Left ventricle myocardium superior (tissue), 1 donor: ENCODE measurements at regions not wholly inside any gene's neighbourhood (a gene's known extent, or its start where the extent isn't known, plus 50 kb on each side); places are given as distances from the start of the nearest gene placed in this dataset.

Experiments
- ATAC-seq: fragments of 200-7000 bp; cut with Tn5 transposase; one replicate; pipeline ENCODE4 v1.9.1; 2020; ENCODE audit warnings: mild to moderate bottlenecking, moderate library complexity
- DNase-seq: peaks from one replicate; pipeline ENCODE4 v3.0.0-alpha.2; 2020
- intact Hi-C: fragments of 100-400 bp; cut with micrococcal nuclease; formaldehyde crosslinking; loops from one replicate; pipeline ENCODE4 v1.11.0; 2022
- donor health status: DM: no; HTN: yes; CAD: no; lungs with severe emphysema.

- DNase-seq (no peak), ATAC-seq (no peak)
- intact Hi-C loops: no loop called here
These were observed 133.6 kb downstream of the C11orf91 start for GRCh38 chr11:33567004-33567403.

GRCh38 chr11:33564856-33565453, 135.7 kb downstream of the C11orf91 start:
- no peak for DNase-seq
- no peak for ATAC-seq
- intact Hi-C loops: no loop called here

- intact Hi-C loops: no loop called here
- ATAC-seq (no peak), DNase-seq (no peak)
These were observed 139.9 kb downstream of the C11orf91 start for GRCh38 chr11:33560729-33561128.

GRCh38 chr11:33559567-33559966, 141.1 kb downstream of the C11orf91 start:
- no peak for ATAC-seq
- intact Hi-C loops: no loop called here
- DNase-seq: no peak

- intact Hi-C loops: no loop called here
- no peak for DNase-seq
- ATAC-seq: no peak
These were observed 142.5 kb downstream of the C11orf91 start for GRCh38 chr11:33558097-33558496.

- ATAC-seq: no peak
- intact Hi-C loops: no loop called here
These were observed 143.4 kb downstream of the C11orf91 start for GRCh38 chr11:33557201-33557600.

GRCh38 chr11:33554219-33554618, 146.4 kb downstream of the C11orf91 start:
- intact Hi-C loops: no loop called here
- no peak for ATAC-seq
- DNase-seq: no peak

More at GRCh38 chr11:33557201-33557600, 143.4 kb downstream of the C11orf91 start:
- no peak for DNase-seq

GRCh38 chr11:33553486-33553885, 147.1 kb downstream of the C11orf91 start:
- ATAC-seq (no peak), DNase-seq (no peak)
- intact Hi-C loops: no loop called here

GRCh38 chr11:33552756-33553155, 147.9 kb downstream of the C11orf91 start:
- DNase-seq: no peak
- intact Hi-C loops: no loop called here

GRCh38 chr11:33551051-33551450, 149.6 kb downstream of the C11orf91 start:
- intact Hi-C loops: no loop called here
- no peak for ATAC-seq
- DNase-seq: no peak

More at GRCh38 chr11:33552756-33553155, 147.9 kb downstream of the C11orf91 start:
- ATAC-seq: no peak

- DNase-seq (no peak), ATAC-seq (no peak)
- intact Hi-C loops: no loop called here
These were observed 151.1 kb downstream of the C11orf91 start for GRCh38 chr11:33549483-33549882.

- intact Hi-C loops: no loop called here
- ATAC-seq: no peak
- DNase-seq: no peak
These were observed 154.7 kb downstream of the C11orf91 start for GRCh38 chr11:33545931-33546330.

GRCh38 chr11:33544593-33545373, 155.8 kb downstream of the C11orf91 start:
- no peak for ATAC-seq
- intact Hi-C loops: loop anchor here (5.0 kb wide), 1 partner anchor 143 kb away; no protein-coding TSS in a partner anchor

GRCh38 chr11:33543823-33544222, 156.8 kb downstream of the C11orf91 start:
- no peak for DNase-seq
- ATAC-seq: no peak
- intact Hi-C loops: loop anchor here (5.0 kb wide), 1 partner anchor 143 kb away; no protein-coding TSS in a partner anchor

More at GRCh38 chr11:33544593-33545373, 155.8 kb downstream of the C11orf91 start:
- no peak for DNase-seq

- DNase-seq (peak; percentile 53), ATAC-seq (peak; percentile 43)
- intact Hi-C loops: loop anchor here (5.0 kb wide), 1 partner anchor 144 kb away; no protein-coding TSS in a partner anchor
These were observed 157.7 kb downstream of the C11orf91 start for GRCh38 chr11:33542921-33543320.

- intact Hi-C loops: loop anchor here (5.0 kb wide), 1 partner anchor 146 kb away; no protein-coding TSS in a partner anchor
- DNase-seq (no peak), ATAC-seq (no peak)
These were observed 159.4 kb downstream of the C11orf91 start for GRCh38 chr11:33540946-33541915.

- DNase-seq: no peak
- intact Hi-C loops: loop anchor here (5.0 kb wide), 1 partner anchor 147 kb away; no protein-coding TSS in a partner anchor
- ATAC-seq: no peak
These were observed 160.2 kb downstream of the C11orf91 start for GRCh38 chr11:33540427-33540826.

- peak; percentile 90 for ATAC-seq
- DNase-seq: no peak
- intact Hi-C loops: loop anchor here (5.0 kb wide), 1 partner anchor 148 kb away; no protein-coding TSS in a partner anchor
These were observed 160.9 kb downstream of the C11orf91 start for GRCh38 chr11:33539751-33540150.

- no peak for DNase-seq
- ATAC-seq: no peak
- intact Hi-C loops: no loop called here
These were observed 161.9 kb downstream of the C11orf91 start for GRCh38 chr11:33538726-33539125.
